Endothelial cell of umbilical vein (primary cell): ENCODE measurements at regions not wholly inside any gene's neighbourhood (a gene's known extent, or its start where the extent isn't known, plus 50 kb on each side); places are given as distances from the start of the nearest gene placed in this dataset.

Source experiments
- BruUV-seq: library from RNA; stranded (reverse); fragments of 400-500 nt; replicated peaks from 2 replicates; lab custom pipeline; 2021; lab: Mats Ljungman, UMichigan
- CTCF ChIA-PET: fragments of 300-600, 350-600 bp; sonication (Branson Sonifier 250); formaldehyde crosslinking; loops from one replicate; lab custom pipeline; 2021; ENCODE audit warnings: antibody characterized with exemption, inconsistent platforms; lab: Charles Lee
- POLR2A ChIA-PET: fragments of 300-600, 350-600 bp; sonication (Branson Sonifier 250); formaldehyde crosslinking; loops from one replicate; lab custom pipeline; 2021; ENCODE audit warnings: antibody characterized with exemption, inconsistent platforms; lab: Charles Lee
- DNase-seq: peaks from one replicate; pipeline ENCODE4 v3.0.0-alpha.2; 2011; ENCODE audit warnings: low read depth, low spot score
- FAIRE-seq: peaks from 2 replicates; lab custom pipeline; 2011; peaks lifted over from hg19 to GRCh38; lab: Jason Lieb, UNC
- H2AFZ ChIP-seq: 2 replicates; pipeline ENCODE4 v1.6.0; 2012; ENCODE audit warnings: low read depth, low read length, control low read depth, inconsistent platforms
- H3K27ac ChIP-seq: 2 replicates; pipeline ENCODE4 v1.5.1; 2011; ENCODE audit warnings: low read depth, mild to moderate bottlenecking, control low read depth, low read length, moderate library complexity; ENCODE audit not compliant: insufficient read depth
- H3K27me3 ChIP-seq, 2 experiments: 2 replicates each; pipeline versions ENCODE4 v1.6.0 to v1.6.1; 2011; ENCODE audit warnings: low read length in 2 of 2, mixed read lengths in 1 of 2; ENCODE audit not compliant: control insufficient read depth in 2 of 2, insufficient read depth in 2 of 2
- H3K36me3 ChIP-seq, 2 experiments: 2 replicates in 1 of 2; 3 replicates in 1 of 2; pipeline ENCODE4 v1.5.1; 2011; ENCODE audit warnings: low read length in 2 of 2, mild to moderate bottlenecking in 1 of 2, moderate library complexity in 1 of 2; ENCODE audit not compliant: control insufficient read depth in 2 of 2, insufficient read depth in 2 of 2; ENCODE audit errors: extremely low read depth in 1 of 2
- H3K4me1 ChIP-seq: 3 replicates; pipeline ENCODE4 v1.5.1; 2011; ENCODE audit warnings: mild to moderate bottlenecking, low read length; ENCODE audit not compliant: control insufficient read depth, insufficient read depth; ENCODE audit errors: extremely low read depth
- H3K4me2 ChIP-seq: 2 replicates; pipeline ENCODE4 v1.6.1; 2011; ENCODE audit warnings: low read length, control low read depth, mixed read lengths; ENCODE audit not compliant: insufficient read depth
- H3K4me3 ChIP-seq, 3 experiments: fragments of 200-600 bp in 1 of 3; sonication (generic), shearing (Covaris generic) in 1 of 3; replicated peaks in 1 of 3; 2 replicates each; pipeline ENCODE4 v1.5.1; 2011 to 2016; ENCODE audit warnings: control low read depth in 3 of 3, low read length in 3 of 3, mild to moderate bottlenecking in 2 of 3, inconsistent platforms in 1 of 3, low read depth in 1 of 3, moderate library complexity in 1 of 3; ENCODE audit not compliant: insufficient read depth in 1 of 3
- H3K79me2 ChIP-seq: 2 replicates; pipeline ENCODE4 v1.6.0; 2012; ENCODE audit warnings: low read length, inconsistent platforms; ENCODE audit not compliant: control insufficient read depth, insufficient read depth
- H3K9ac ChIP-seq: replicated peaks from 2 replicates; pipeline ENCODE3; 2011; ENCODE audit warnings: low read length, control low read depth; ENCODE audit not compliant: insufficient read depth; ENCODE audit errors: extremely low read depth
- H3K9me1 ChIP-seq: replicated peaks from 3 replicates; pipeline ENCODE4 v1.6.0; 2011; ENCODE audit warnings: mild to moderate bottlenecking, low read length; ENCODE audit not compliant: control insufficient read depth, insufficient read depth; ENCODE audit errors: extremely low read depth
- H3K9me3 ChIP-seq: replicated peaks from 2 replicates; pipeline ENCODE4 v1.5.1; 2012; ENCODE audit warnings: low read length, inconsistent platforms; ENCODE audit not compliant: control insufficient read depth, insufficient read depth
- H4K20me1 ChIP-seq: replicated peaks from 2 replicates; pipeline ENCODE3; 2011; ENCODE audit warnings: mild to moderate bottlenecking, low read length; ENCODE audit not compliant: control insufficient read depth, insufficient read depth; ENCODE audit errors: extremely low read depth
- EZH2 ChIP-seq: IDR thresholded peaks from 2 replicates; pipeline ENCODE4 v1.6.1; 2012; ENCODE audit warnings: borderline replicate concordance, low read depth, mild to moderate bottlenecking, moderate library complexity, low read length, inconsistent platforms; ENCODE audit not compliant: severe bottlenecking
- GATA2 ChIP-seq: IDR thresholded peaks from 2 replicates; pipeline ENCODE4 v1.7.0; 2011; ENCODE audit warnings: low read depth, mild to moderate bottlenecking, moderate library complexity, mixed read lengths, low read length; ENCODE audit not compliant: insufficient read length, insufficient read depth
- JUN ChIP-seq: IDR thresholded peaks from 2 replicates; pipeline ENCODE4 v1.6.1; 2011; ENCODE audit warnings: borderline replicate concordance, low read depth; ENCODE audit not compliant: insufficient read length, insufficient read depth
- MYC ChIP-seq: IDR thresholded peaks from one replicate; pipeline ENCODE4 v1.6.1; 2011; ENCODE audit warnings: mild to moderate bottlenecking, low read depth, low read length
- POLR2A ChIP-seq: IDR thresholded peaks from 2 replicates; pipeline ENCODE4 v1.6.1; 2012; ENCODE audit warnings: low read depth, mild to moderate bottlenecking, control low read depth, low read length
- POLR2AphosphoS5 ChIP-seq: IDR thresholded peaks from 2 replicates; pipeline ENCODE4 v1.6.1; 2012; ENCODE audit warnings: low read depth, mild to moderate bottlenecking, control low read depth, low read length, moderate library complexity; ENCODE audit not compliant: insufficient read depth
- dilution Hi-C: fragments of 300-500 bp; cut with MboI; formaldehyde crosslinking; loops from one replicate; pipeline ENCODE4 v1.15.0; 2019; ENCODE audit warnings: low sequenced_read_pairs; ENCODE audit not compliant: extremely low pct_ligation_motif_present
- intact Hi-C: fragments of 100-400 bp; cut with micrococcal nuclease; formaldehyde crosslinking; loops from one replicate; pipeline ENCODE4 v1.10.0; 2022
- TF ChIP-seq, protein P1 (sequence below): IDR thresholded peaks from 2 replicates; pipeline ENCODE4 v1.6.1; 2011; ENCODE audit not compliant: insufficient read depth, insufficient read length
- TF ChIP-seq, protein P2 (sequence below), 2 donors: IDR thresholded peaks; 1 replicate in 1 of 2; 2 replicates in 1 of 2; pipeline ENCODE4 v1.5.1; 2011; ENCODE audit warnings: low read length in 2 of 2, mild to moderate bottlenecking in 2 of 2, moderate library complexity in 2 of 2, control low read depth in 1 of 2, inconsistent platforms in 1 of 2, low read depth in 1 of 2; ENCODE audit not compliant: insufficient read depth in 1 of 2; ENCODE audit errors: extremely low read depth in 1 of 2

DNA sequence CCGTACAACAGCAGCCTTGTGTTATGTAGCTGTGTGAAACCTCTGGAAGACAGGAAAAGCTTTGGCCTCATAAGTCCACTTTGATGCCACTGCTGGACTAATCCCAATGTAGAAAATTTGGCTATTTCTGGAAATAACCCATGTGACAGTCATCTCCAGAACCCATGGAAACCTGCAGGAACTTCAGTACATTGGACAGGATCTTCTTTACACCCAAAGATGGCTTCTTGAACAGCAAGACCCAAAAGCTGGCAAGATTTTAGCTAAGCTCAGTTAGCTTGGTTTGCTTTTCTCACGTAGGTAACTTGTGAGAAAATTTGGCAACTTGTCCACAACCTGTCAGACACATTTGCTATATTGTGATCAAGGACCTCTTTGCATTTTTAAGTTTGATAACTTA is 74.8 kb upstream of the RCN1 start:
- H3K9me3 ChIP-seq = no peaks in the 10 kb centered on the region
- ChIA-PET CTCF (interaction anchor here (1.4 to 2.8 kb wide), 2 partner anchors 9 kb away, joined by 3 to 11 read pairs; no protein-coding TSS in a partner anchor), POLR2A (no interaction called here)
- H2AFZ ChIP-seq = no peak overlapping the region
- H4K20me1 ChIP-seq = no peaks in the 10 kb centered on the region
- H3K4me3 ChIP-seq = no peak overlapping the region
- intact Hi-C loops = no loop called here
- no peaks in the 10 kb centered on the region for H3K79me2 ChIP-seq
- H3K27ac ChIP-seq = no peak overlapping the region
- no peaks in the 10 kb centered on the region for H3K9me1 ChIP-seq
- no peak for FAIRE-seq
- dilution Hi-C loops = no loop called here
- H3K27me3 ChIP-seq = peaks cover 3% of the 10 kb centered on the region in 2 experiments
- H3K4me2 ChIP-seq = no peak overlapping the region
- DNase-seq = no peak
- TF ChIP-seq, protein P1, sequence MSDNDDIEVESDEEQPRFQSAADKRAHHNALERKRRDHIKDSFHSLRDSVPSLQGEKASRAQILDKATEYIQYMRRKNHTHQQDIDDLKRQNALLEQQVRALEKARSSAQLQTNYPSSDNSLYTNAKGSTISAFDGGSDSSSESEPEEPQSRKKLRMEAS = no peak
- TF ChIP-seq JUN (no peak), POLR2A (no peak), POLR2AphosphoS5 (no peak), EZH2 (no peak), GATA2 (no peak), MYC (no peak)
- TF ChIP-seq, protein P2, sequence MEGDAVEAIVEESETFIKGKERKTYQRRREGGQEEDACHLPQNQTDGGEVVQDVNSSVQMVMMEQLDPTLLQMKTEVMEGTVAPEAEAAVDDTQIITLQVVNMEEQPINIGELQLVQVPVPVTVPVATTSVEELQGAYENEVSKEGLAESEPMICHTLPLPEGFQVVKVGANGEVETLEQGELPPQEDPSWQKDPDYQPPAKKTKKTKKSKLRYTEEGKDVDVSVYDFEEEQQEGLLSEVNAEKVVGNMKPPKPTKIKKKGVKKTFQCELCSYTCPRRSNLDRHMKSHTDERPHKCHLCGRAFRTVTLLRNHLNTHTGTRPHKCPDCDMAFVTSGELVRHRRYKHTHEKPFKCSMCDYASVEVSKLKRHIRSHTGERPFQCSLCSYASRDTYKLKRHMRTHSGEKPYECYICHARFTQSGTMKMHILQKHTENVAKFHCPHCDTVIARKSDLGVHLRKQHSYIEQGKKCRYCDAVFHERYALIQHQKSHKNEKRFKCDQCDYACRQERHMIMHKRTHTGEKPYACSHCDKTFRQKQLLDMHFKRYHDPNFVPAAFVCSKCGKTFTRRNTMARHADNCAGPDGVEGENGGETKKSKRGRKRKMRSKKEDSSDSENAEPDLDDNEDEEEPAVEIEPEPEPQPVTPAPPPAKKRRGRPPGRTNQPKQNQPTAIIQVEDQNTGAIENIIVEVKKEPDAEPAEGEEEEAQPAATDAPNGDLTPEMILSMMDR (IDR thresholded peaks at IDR 0.05; ENCODE audit: extremely low read depth in 1 of 2, insufficient read depth in 1 of 2, low read depth in 1 of 2, low read length in 2 of 2) = no peak
- no peaks in the 10 kb centered on the region for H3K36me3 ChIP-seq
- H3K4me1 ChIP-seq = no peaks in the 10 kb centered on the region
- no peak overlapping the region for H3K9ac ChIP-seq
- BruUV-seq = no TSS peak
